Liver (tissue), 8 donors: ENCODE measurements at regions not wholly inside any gene's neighbourhood (a gene's known extent, or its start where the extent isn't known, plus 50 kb on each side); places are given as distances from the start of the nearest gene placed in this dataset.

Source experiments
- DNase-seq: peaks from one replicate; pipeline ENCODE4 v3.0.0-alpha.2; 2017; ENCODE audit warnings: low spot score
- H3K27ac ChIP-seq, 2 donors: one replicate each; pipeline ENCODE4 v1.7.0; 2013; ENCODE audit warnings: inconsistent platforms in 2 of 2, low read length in 2 of 2, control low read depth in 1 of 2, low read depth in 1 of 2, mild to moderate bottlenecking in 1 of 2
- H3K27me3 ChIP-seq, 4 donors: one replicate each; pipeline versions ENCODE4 v1.6.1 to v1.7.0; 2013; ENCODE audit warnings: low read length in 3 of 4, inconsistent platforms in 1 of 4, mild to moderate bottlenecking in 1 of 4, moderate library complexity in 1 of 4; ENCODE audit not compliant: control insufficient read depth in 4 of 4, insufficient read depth in 4 of 4
- H3K36me3 ChIP-seq, 4 donors: one replicate each; pipeline versions ENCODE4 v1.6.1 to v1.7.0; 2013; ENCODE audit warnings: low read length in 3 of 4, mild to moderate bottlenecking in 3 of 4, low read depth in 1 of 4, moderate library complexity in 1 of 4; ENCODE audit not compliant: control insufficient read depth in 4 of 4, insufficient read depth in 3 of 4
- H3K4me1 ChIP-seq, 4 donors: one replicate each; pipeline versions ENCODE4 v1.6.1 to v1.7.0; 2013; ENCODE audit warnings: low read length in 3 of 4, mild to moderate bottlenecking in 3 of 4, moderate library complexity in 1 of 4; ENCODE audit not compliant: control insufficient read depth in 4 of 4, insufficient read depth in 4 of 4
- H3K4me3 ChIP-seq, 3 donors: one replicate each; pipeline versions ENCODE4 v1.6.1 to v1.7.0; 2013; ENCODE audit warnings: low read length in 3 of 3, control low read depth in 1 of 3, low read depth in 1 of 3, mild to moderate bottlenecking in 1 of 3
- H3K9ac ChIP-seq, 2 donors: one replicate each; pipeline ENCODE4 v1.7.0; 2013; ENCODE audit warnings: low read length in 2 of 2, mild to moderate bottlenecking in 2 of 2, moderate library complexity in 2 of 2, control low read depth in 1 of 2, low read depth in 1 of 2
- H3K9me3 ChIP-seq, 4 donors: one replicate each; pipeline versions ENCODE4 v1.6.1 to v1.7.0; 2013; ENCODE audit warnings: low read length in 3 of 4; ENCODE audit not compliant: control insufficient read depth in 4 of 4
- EGR1 ChIP-seq, 2 donors: IDR thresholded peaks; 2 replicates each; pipeline ENCODE4 v1.6.1; 2016 to 2018; ENCODE audit warnings: antibody characterized with exemption in 2 of 2, low read depth in 2 of 2
- FOXA2 ChIP-seq: IDR thresholded peaks from 2 replicates; pipeline ENCODE4 v1.6.1; 2016; ENCODE audit warnings: antibody characterized with exemption
- GABPA ChIP-seq, 2 donors: IDR thresholded peaks in 1 of 2; conservative IDR thresholded peaks in 1 of 2; 2 replicates each; pipeline ENCODE4 v1.6.1; 2016; ENCODE audit warnings: antibody characterized with exemption in 2 of 2, mild to moderate bottlenecking in 1 of 2, moderate library complexity in 1 of 2
- HNF4A ChIP-seq, 2 donors: conservative IDR thresholded peaks; 2 replicates each; pipeline ENCODE4 v1.6.1; 2016; ENCODE audit warnings: antibody characterized with exemption in 2 of 2, mild to moderate bottlenecking in 2 of 2
- HNF4G ChIP-seq: IDR thresholded peaks from 2 replicates; pipeline ENCODE4 v1.6.1; 2016; ENCODE audit warnings: antibody characterized with exemption
- JUND ChIP-seq, 2 donors: IDR thresholded peaks; 2 replicates each; pipeline ENCODE4 v1.6.1; 2016; ENCODE audit warnings: antibody characterized with exemption in 2 of 2
- NR2F2 ChIP-seq: IDR thresholded peaks from 2 replicates; pipeline ENCODE4 v1.6.1; 2016; ENCODE audit warnings: antibody characterized with exemption
- RAD21 ChIP-seq, 2 donors: IDR thresholded peaks; 2 replicates each; pipeline ENCODE4 v1.6.1; 2016; ENCODE audit warnings: antibody characterized with exemption in 2 of 2, mild to moderate bottlenecking in 2 of 2
- RXRA ChIP-seq, 2 donors: IDR thresholded peaks; 2 replicates each; pipeline ENCODE4 v1.6.1; 2017 to 2018; ENCODE audit warnings: antibody characterized with exemption in 2 of 2, mild to moderate bottlenecking in 1 of 2
- SP1 ChIP-seq: IDR thresholded peaks from 2 replicates; pipeline ENCODE4 v1.6.1; 2018; ENCODE audit warnings: antibody characterized with exemption, mild to moderate bottlenecking
- YY1 ChIP-seq: IDR thresholded peaks from 2 replicates; pipeline ENCODE4 v1.6.1; 2016; ENCODE audit warnings: antibody characterized with exemption, mild to moderate bottlenecking
- WGBS: extraction: QIAGEN DNeasy Blood & Tissue Kit; methylation state at CpG from one replicate; pipeline ENCODE4 v1.1.7; 2013; 5-methylcytosine and 5-hydroxymethylcytosine counted together
- TF ChIP-seq, protein P1 (sequence below): IDR thresholded peaks from 2 replicates; pipeline ENCODE4 v1.6.1; 2016; ENCODE audit warnings: antibody characterized with exemption, mild to moderate bottlenecking
- TF ChIP-seq, protein P2 (sequence below): IDR thresholded peaks from 2 replicates; pipeline ENCODE4 v1.6.1; 2016; ENCODE audit warnings: antibody characterized with exemption
- TF ChIP-seq, protein P3 (sequence below): IDR thresholded peaks from 2 replicates; pipeline ENCODE4 v1.6.1; 2016; ENCODE audit warnings: antibody characterized with exemption
- TF ChIP-seq, protein P4 (sequence below): IDR thresholded peaks from 2 replicates; pipeline ENCODE4 v1.6.1; 2016; ENCODE audit warnings: antibody characterized with exemption
- TF ChIP-seq, protein P5 (sequence below): fragments of 150-350 bp; IDR thresholded peaks from 2 replicates; pipeline ENCODE4 v1.5.1; 2017; ENCODE audit warnings: improper control_type of control experiment, low read depth, low read length; ENCODE audit not compliant: missing input control
- donor health status: healthy.
- donor health status: healthy.
- donor health status: healthy.
- donor health status: healthy.
- donor health status: healthy.

DNA sequence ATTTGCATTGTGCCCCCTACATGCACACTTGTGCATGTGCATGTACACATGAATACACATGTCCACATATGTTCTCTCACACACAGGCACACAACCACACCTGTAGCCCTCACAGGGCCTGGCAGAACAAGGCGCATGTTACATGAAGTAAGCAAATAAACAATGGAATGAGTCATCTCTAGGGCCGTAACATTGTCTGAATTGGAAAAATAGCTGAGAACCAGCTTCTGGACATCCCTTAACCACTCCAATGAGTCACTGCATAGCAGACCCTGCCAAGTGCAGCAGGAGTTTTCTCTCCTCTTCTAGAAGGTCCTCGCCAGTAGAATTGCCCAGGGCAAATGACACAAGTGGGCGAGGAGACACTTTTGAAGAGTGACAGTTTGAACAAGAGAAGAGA is 66.1 kb downstream of the MAGEA10 start:
- Histone ChIP-seq H3K27ac (no peak overlapping the region), H3K9me3 (peaks cover 0 to 2% (median 0%) of the 10 kb centered on the region in 4 donors), H3K4me3 (no peak overlapping the region), H3K9ac (no peak overlapping the region), H3K4me1 (no peaks in the 10 kb centered on the region), H3K27me3 (no peaks in the 10 kb centered on the region), H3K36me3 (no peaks in the 10 kb centered on the region)
- TF ChIP-seq EGR1 (IDR thresholded peaks at IDR 0.05; ENCODE audit: low read depth in 2 of 2) (no peak), NR2F2 (no peak), SP1 (no peak), RAD21 (IDR thresholded peaks at IDR 0.05) (no peak)
- TF ChIP-seq, protein P1, sequence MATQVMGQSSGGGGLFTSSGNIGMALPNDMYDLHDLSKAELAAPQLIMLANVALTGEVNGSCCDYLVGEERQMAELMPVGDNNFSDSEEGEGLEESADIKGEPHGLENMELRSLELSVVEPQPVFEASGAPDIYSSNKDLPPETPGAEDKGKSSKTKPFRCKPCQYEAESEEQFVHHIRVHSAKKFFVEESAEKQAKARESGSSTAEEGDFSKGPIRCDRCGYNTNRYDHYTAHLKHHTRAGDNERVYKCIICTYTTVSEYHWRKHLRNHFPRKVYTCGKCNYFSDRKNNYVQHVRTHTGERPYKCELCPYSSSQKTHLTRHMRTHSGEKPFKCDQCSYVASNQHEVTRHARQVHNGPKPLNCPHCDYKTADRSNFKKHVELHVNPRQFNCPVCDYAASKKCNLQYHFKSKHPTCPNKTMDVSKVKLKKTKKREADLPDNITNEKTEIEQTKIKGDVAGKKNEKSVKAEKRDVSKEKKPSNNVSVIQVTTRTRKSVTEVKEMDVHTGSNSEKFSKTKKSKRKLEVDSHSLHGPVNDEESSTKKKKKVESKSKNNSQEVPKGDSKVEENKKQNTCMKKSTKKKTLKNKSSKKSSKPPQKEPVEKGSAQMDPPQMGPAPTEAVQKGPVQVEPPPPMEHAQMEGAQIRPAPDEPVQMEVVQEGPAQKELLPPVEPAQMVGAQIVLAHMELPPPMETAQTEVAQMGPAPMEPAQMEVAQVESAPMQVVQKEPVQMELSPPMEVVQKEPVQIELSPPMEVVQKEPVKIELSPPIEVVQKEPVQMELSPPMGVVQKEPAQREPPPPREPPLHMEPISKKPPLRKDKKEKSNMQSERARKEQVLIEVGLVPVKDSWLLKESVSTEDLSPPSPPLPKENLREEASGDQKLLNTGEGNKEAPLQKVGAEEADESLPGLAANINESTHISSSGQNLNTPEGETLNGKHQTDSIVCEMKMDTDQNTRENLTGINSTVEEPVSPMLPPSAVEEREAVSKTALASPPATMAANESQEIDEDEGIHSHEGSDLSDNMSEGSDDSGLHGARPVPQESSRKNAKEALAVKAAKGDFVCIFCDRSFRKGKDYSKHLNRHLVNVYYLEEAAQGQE, result no peak
- TF ChIP-seq, protein P2, sequence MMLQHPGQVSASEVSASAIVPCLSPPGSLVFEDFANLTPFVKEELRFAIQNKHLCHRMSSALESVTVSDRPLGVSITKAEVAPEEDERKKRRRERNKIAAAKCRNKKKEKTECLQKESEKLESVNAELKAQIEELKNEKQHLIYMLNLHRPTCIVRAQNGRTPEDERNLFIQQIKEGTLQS, result no peak
- TF ChIP-seq, protein P3, sequence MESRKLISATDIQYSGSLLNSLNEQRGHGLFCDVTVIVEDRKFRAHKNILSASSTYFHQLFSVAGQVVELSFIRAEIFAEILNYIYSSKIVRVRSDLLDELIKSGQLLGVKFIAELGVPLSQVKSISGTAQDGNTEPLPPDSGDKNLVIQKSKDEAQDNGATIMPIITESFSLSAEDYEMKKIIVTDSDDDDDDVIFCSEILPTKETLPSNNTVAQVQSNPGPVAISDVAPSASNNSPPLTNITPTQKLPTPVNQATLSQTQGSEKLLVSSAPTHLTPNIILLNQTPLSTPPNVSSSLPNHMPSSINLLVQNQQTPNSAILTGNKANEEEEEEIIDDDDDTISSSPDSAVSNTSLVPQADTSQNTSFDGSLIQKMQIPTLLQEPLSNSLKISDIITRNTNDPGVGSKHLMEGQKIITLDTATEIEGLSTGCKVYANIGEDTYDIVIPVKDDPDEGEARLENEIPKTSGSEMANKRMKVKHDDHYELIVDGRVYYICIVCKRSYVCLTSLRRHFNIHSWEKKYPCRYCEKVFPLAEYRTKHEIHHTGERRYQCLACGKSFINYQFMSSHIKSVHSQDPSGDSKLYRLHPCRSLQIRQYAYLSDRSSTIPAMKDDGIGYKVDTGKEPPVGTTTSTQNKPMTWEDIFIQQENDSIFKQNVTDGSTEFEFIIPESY, result no peak
- TF ChIP-seq, protein P4, sequence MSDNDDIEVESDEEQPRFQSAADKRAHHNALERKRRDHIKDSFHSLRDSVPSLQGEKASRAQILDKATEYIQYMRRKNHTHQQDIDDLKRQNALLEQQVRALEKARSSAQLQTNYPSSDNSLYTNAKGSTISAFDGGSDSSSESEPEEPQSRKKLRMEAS, result no peak
- no peak for DNase-seq
- 75% methylated on average over 4 of the region's 4 CpGs for WGBS

DNA sequence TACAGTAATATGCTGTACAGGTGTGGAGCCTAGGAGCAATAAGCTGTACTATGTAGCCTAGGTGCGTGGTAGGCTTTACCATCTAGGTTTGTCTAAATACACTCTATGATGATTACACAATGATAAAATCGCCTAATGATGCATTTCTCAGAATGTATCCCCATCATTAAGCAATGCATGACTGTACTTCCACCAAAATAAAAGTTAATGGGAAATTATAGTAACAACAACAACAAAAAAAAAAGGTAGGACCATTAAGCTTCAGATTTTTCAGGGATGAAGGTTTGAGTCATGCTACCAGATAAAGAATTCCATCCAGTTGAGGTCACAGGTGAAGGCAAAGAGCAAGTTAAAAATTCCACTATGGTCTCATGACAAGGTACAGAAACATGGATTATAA is 68.2 kb downstream of the MAGEA10 start:
- WGBS, result 69% methylated on average over 2 of the region's 2 CpGs
- Histone ChIP-seq H3K36me3 (no peaks in the 10 kb centered on the region), H3K4me1 (no peaks in the 10 kb centered on the region), H3K4me3 (no peak overlapping the region), H3K9ac (no peak overlapping the region), H3K27me3 (no peaks in the 10 kb centered on the region), H3K9me3 (peaks cover 0 to 2% (median 0%) of the 10 kb centered on the region in 4 donors), H3K27ac (no peak overlapping the region)
- DNase-seq, result no peak
- TF ChIP-seq FOXA2, result no peak
- TF ChIP-seq NR2F2, result no peak
- no peak for TF ChIP-seq YY1
- TF ChIP-seq EGR1 (IDR thresholded peaks at IDR 0.05; ENCODE audit: low read depth in 2 of 2), result no peak
- TF ChIP-seq, protein P3, result no peak
- no peak for TF ChIP-seq SP1
- TF ChIP-seq, protein P2, result no peak
- no peak for TF ChIP-seq GABPA (IDR thresholded peaks at IDR 0.05 in 1 of 2, conservative IDR thresholded peaks at IDR 0.05 in 1 of 2)
- no peak for TF ChIP-seq RXRA (IDR thresholded peaks at IDR 0.05)
- TF ChIP-seq, protein P5, sequence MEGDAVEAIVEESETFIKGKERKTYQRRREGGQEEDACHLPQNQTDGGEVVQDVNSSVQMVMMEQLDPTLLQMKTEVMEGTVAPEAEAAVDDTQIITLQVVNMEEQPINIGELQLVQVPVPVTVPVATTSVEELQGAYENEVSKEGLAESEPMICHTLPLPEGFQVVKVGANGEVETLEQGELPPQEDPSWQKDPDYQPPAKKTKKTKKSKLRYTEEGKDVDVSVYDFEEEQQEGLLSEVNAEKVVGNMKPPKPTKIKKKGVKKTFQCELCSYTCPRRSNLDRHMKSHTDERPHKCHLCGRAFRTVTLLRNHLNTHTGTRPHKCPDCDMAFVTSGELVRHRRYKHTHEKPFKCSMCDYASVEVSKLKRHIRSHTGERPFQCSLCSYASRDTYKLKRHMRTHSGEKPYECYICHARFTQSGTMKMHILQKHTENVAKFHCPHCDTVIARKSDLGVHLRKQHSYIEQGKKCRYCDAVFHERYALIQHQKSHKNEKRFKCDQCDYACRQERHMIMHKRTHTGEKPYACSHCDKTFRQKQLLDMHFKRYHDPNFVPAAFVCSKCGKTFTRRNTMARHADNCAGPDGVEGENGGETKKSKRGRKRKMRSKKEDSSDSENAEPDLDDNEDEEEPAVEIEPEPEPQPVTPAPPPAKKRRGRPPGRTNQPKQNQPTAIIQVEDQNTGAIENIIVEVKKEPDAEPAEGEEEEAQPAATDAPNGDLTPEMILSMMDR, result no peak
- no peak for TF ChIP-seq HNF4G
- TF ChIP-seq JUND (IDR thresholded peaks at IDR 0.05), result no peak
- no peak for TF ChIP-seq HNF4A (conservative IDR thresholded peaks at IDR 0.05)
- TF ChIP-seq, protein P4, result no peak
- no peak for TF ChIP-seq RAD21 (IDR thresholded peaks at IDR 0.05)
- TF ChIP-seq, protein P1, result no peak
